DND-41 (cell line): ENCODE measurements at regions not wholly inside any gene's neighbourhood (a gene's known extent, or its start where the extent isn't known, plus 50 kb on each side); places are given as distances from the start of the nearest gene placed in this dataset.

Source experiments
- CTCF ChIP-seq: IDR thresholded peaks from 2 replicates; pipeline ENCODE4 v1.5.1; 2012; ENCODE audit warnings: borderline replicate concordance, low read length, moderate library complexity, mild to moderate bottlenecking; ENCODE audit not compliant: poor library complexity, severe bottlenecking; ENCODE audit errors: extremely low read depth
- EZH2 ChIP-seq: IDR thresholded peaks from 3 replicates; pipeline ENCODE4 v1.6.1; 2012; ENCODE audit warnings: borderline replicate concordance, low read depth, mild to moderate bottlenecking, moderate library complexity, low read length, inconsistent platforms; ENCODE audit not compliant: severe bottlenecking

DNA sequence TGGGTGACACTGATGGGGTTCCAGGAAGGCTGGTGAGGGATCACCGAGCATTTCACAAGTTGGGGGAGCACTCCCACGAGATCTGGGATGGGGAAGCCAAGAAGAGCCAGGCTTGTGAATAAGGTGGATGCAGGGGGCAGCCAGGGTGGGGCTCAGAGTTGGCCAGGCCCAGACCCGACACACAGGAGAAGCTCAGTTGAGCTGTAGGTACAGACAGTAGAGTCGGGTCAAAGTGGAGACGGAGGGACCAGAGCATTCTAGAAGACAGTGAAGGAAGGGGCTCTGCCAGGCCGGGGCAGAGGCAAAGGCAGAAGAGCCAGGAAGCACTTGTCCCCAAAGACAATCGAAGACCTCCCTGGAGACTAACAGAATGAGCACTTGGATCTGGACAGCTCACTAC, 70.9 kb upstream of the BCL11B start:
- TF ChIP-seq CTCF (no peak), EZH2 (no peak)
